ENCODE measurements at regions not wholly inside any gene's neighbourhood (a gene's known extent, or its start where the extent isn't known, plus 50 kb on each side); places are given as distances from the start of the nearest gene placed in this dataset.
"Not testable (repeated sequence)": the region's sequence is repeated elsewhere in the genome, so short reads cannot be mapped to it uniquely, and the experiment has no call there.

DNA sequence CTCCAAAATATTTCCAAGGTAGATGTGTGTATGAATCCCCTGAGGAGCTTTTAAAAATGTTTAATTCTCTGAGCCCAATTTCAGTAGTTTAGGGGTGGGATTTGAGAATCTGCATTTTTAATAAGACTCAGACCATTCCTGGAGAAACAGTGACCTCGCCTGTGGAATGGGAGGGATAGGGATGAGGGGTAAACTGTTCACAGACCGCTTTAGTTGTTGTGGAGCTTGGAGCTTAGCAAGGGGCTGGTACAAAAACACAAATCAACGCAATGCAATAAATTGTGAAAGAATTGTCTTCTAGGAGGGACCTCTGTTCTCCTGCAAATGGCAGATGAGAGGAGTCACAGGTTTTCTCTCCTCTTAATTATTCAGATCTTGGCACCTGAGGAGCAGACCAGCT, 239.3 kb upstream of the SULF2 start:
- 41% methylated on average over 3 of the region's 3 CpGs for WGBS (ENCODE audit: insufficient coverage, low coverage, low lambda C conversion rate, missing lambda C conversion rate)
- no peaks in the 10 kb centered on the region for H3K27me3 ChIP-seq
- no peak overlapping the region for H3K27ac ChIP-seq
- TF ChIP-seq POLR2A (IDR thresholded peaks at IDR 0.05) (no peak), CTCF (IDR thresholded peaks at IDR 0.05) (no peak)
- ATAC-seq: no peak
- H3K4me1 ChIP-seq: no peaks in the 10 kb centered on the region
- H3K36me3 ChIP-seq: no peaks in the 10 kb centered on the region
- intact Hi-C loops (cut with DNase I): no loop called here
- DNase-seq: no peak
- H3K4me3 ChIP-seq: no peak overlapping the region
- H3K9me3 ChIP-seq: no peaks in the 10 kb centered on the region

GRCh38 chr20:48020696-48021095, 235.4 kb upstream of the SULF2 start:
- H3K36me3 ChIP-seq; H3K4me3 ChIP-seq; H3K9me3 ChIP-seq; H3K4me1 ChIP-seq; intact Hi-C loops (cut with DNase I); ATAC-seq; H3K27ac ChIP-seq; H3K27me3 ChIP-seq: not testable (repeated sequence)
- peak in 1 of 3 donors; percentile 22 for DNase-seq
- 45% methylated on average over 2 of the region's 6 CpGs for WGBS (ENCODE audit: insufficient coverage, low coverage, low lambda C conversion rate, missing lambda C conversion rate)

GRCh38 chr20:48019940-48020339, 234.7 kb upstream of the SULF2 start:
- Histone ChIP-seq H3K27me3 (no peaks in the 10 kb centered on the region), H3K4me1 (no peaks in the 10 kb centered on the region), H3K36me3 (no peaks in the 10 kb centered on the region), H3K9me3 (no peaks in the 10 kb centered on the region), H3K4me3 (no peak overlapping the region), H3K27ac (no peak overlapping the region)
- DNase-seq: peak in 1 of 3 donors; percentile 14
- no peak for ATAC-seq
- 55% methylated on average over 4 of the region's 6 CpGs for WGBS (ENCODE audit: insufficient coverage, low coverage, low lambda C conversion rate, missing lambda C conversion rate)
- no peak for TF ChIP-seq CTCF (IDR thresholded peaks at IDR 0.05)
- TF ChIP-seq POLR2A (IDR thresholded peaks at IDR 0.05): no peak
- intact Hi-C loops (cut with DNase I): no loop called here

- Histone ChIP-seq H3K36me3 (no peaks in the 10 kb centered on the region), H3K9me3 (no peaks in the 10 kb centered on the region), H3K27me3 (no peaks in the 10 kb centered on the region), H3K27ac (no peak overlapping the region), H3K4me3 (no peak overlapping the region), H3K4me1 (no peaks in the 10 kb centered on the region)
- DNase-seq (no peak), ATAC-seq (no peak)
- WGBS (ENCODE audit: insufficient coverage, low coverage, low lambda C conversion rate, missing lambda C conversion rate): 73% methylated on average over 2 of the region's 4 CpGs
- TF ChIP-seq CTCF (IDR thresholded peaks at IDR 0.05) (no peak), POLR2A (IDR thresholded peaks at IDR 0.05) (no peak)
- intact Hi-C loops (cut with DNase I): no loop called here
Observed at GRCh38 chr20:48019496-48019895, 234.2 kb upstream of the SULF2 start.

DNA sequence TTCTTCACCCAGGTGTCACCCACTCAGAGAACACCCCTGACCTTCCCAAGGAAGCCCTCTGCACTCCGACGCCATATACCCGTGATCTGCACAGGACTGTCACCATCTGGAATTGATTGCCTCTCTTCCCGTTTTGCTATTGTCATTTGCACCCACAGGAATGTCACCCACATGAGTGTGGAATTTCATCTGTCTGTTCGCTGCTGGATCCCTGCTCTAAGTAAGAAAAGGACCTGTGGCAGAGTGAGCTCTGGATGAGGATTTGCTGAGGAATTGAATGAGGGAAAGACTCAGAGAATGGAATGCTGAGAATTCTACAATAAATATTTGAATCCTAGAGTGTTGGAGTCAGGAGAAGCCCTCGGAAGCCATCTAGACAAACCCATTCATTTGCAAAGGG, 233.6 kb upstream of the SULF2 start:
- H3K27ac ChIP-seq; DNase-seq; H3K4me3 ChIP-seq; H3K27me3 ChIP-seq; H3K9me3 ChIP-seq; ATAC-seq; intact Hi-C loops (cut with DNase I); H3K4me1 ChIP-seq; H3K36me3 ChIP-seq: not testable (repeated sequence)
- WGBS (ENCODE audit: insufficient coverage, low coverage, low lambda C conversion rate, missing lambda C conversion rate): 66% methylated on average over 6 of the region's 6 CpGs

- DNase-seq (peak in 1 of 3 donors; percentile 21), ATAC-seq (no peak)
- Histone ChIP-seq H3K9me3 (no peaks in the 10 kb centered on the region), H3K27me3 (no peaks in the 10 kb centered on the region), H3K4me3 (no peak overlapping the region), H3K36me3 (no peaks in the 10 kb centered on the region), H3K4me1 (no peaks in the 10 kb centered on the region), H3K27ac (no peak overlapping the region)
- WGBS (ENCODE audit: insufficient coverage, low coverage, low lambda C conversion rate, missing lambda C conversion rate): no CpG with 5 or more reads among the region's 4 CpGs
- TF ChIP-seq CTCF (IDR thresholded peaks at IDR 0.05): no peak
- TF ChIP-seq POLR2A (IDR thresholded peaks at IDR 0.05): no peak
- intact Hi-C loops (cut with DNase I): no loop called here
Observed at GRCh38 chr20:48017992-48018391, 232.7 kb upstream of the SULF2 start.

All from right lobe of liver (tissue), 6 donors.